Inflammatory macrophage (primary cell): ENCODE measurements at regions not wholly inside any gene's neighbourhood (a gene's known extent, or its start where the extent isn't known, plus 50 kb on each side); places are given as distances from the start of the nearest gene placed in this dataset.
A peak's percentile ranks its signal among the peaks of the same experiment; 100 is the strongest.
"Not testable (repeated sequence)": the region's sequence is repeated elsewhere in the genome, so short reads cannot be mapped to it uniquely, and the experiment has no call there.

Experiments used
- DNase-seq, 2 donors: peaks; one replicate each; pipeline ENCODE4 v3.0.0-alpha.2; 2020 to 2022

DNA sequence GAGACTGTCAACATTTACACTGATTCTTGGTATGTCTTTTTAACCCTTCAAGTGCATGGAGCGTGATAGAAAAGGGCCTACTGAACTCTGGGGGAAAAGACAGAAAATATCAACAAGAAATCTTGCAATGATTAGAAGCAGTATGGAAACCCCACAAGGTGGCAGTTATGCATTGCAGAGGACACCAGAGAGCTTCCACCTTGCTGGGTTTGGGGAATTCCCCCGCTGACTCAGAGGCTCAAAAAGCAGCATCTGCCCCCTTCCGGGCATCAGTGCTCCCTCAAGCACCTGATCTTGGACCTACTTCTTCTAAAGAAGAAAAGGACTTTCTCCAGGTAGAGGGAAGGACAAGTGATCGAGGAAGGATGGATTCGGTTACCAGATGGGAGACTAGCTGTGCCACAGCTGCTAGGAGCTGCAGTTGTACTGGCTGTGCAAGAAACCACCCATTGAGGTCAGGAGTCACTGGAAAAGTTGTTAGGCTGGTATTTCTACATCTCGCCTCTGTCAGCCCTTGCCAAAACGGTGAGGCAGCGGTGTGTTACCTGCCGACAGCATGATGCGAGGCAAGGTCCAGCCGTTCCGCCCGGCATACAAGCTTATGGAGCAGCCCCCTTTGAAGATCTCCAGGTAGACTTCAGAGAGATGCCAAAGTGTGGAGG lies 102.8 kb upstream of the OSBPL11 start:
- DNase-seq, result not testable (repeated sequence)

- no peak for DNase-seq
Measured at GRCh38 chr3:125715651-125716050, 120.4 kb upstream of the OSBPL11 start.

DNA sequence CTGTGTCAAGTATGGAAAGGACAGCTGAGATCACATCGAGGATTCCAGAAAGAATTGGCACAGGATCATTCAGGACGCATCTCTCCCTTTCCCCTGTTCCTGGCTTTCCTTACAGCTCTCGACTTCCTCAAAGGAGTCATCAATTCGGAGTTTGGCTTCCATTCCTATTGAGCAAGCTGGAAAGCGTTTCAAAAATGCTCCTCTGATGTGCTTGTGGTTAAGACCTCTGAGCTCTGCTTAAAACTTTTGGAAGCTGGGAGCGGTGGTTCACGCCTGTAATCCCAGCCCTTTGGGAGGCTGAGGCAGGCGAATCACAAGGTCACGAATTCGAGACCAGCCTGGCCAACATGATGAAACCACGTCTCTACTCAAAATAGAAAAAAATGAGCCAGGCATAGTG lies 136.9 kb upstream of the OSBPL11 start:
- not testable (repeated sequence) for DNase-seq

DNA sequence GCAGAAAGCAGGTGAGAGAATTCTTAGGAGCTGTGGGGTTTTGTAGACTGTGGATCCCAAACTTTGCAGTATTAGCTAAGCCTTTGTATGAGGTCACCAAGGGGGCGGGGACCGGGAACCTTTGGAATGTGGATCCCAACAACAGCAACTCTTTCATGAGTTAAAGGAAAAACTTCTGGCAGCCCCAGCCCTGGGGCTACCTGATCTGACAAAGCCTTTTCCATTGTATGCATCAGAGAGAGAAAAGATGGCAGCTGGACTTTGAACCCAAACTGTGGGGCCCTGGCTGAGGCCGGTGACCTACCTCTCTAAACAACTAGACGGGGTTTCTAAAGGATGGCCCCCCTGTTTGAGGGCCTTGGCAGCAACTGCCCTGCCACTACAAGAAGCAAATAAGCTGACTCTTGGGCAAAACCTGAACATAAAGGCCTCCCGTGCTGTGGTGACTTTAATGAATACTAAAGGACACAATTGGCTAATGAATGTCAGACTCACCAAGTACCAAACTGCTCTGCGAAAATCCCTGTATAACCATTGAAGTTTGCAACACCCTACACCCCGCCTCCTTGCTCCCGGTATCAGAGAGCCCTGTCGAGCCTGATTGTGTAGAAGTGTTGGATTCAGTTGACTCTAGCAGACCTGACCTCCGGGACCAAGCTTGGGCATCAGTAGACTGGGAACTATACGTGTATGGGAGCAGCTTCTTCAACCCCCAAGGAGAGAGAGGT lies 146.9 kb upstream of the OSBPL11 start:
- not testable (repeated sequence) for DNase-seq

GRCh38 chr3:125742845-125743244 lies 147.5 kb upstream of the OSBPL11 start:
- peak; percentile 18 to 65 for DNase-seq

DNA sequence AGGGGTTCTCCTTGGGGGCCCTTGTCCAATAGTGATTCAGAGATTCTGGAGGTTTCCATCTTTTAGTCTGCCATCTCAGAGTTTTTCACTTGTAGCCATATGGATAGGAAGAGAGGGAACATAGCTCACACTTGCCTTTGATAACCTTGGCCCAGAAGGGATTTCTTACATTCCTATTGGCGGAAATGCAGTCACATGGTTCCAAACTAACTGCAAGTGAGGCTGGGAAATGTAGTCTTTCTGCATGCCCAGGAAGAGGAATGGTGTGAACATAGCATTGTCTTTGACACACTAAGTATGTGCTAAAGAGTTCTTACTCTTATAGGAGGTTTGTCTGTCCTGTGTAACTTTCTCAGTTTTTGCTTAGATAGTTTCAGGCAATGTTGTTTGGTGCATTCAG lies 161.8 kb upstream of the OSBPL11 start:
- DNase-seq, result not testable (repeated sequence)

GRCh38 chr3:125758641-125759130 lies 163.4 kb upstream of the OSBPL11 start:
- DNase-seq, result not testable (repeated sequence)

GRCh38 chr3:125762601-125763000 lies 167.3 kb upstream of the OSBPL11 start:
- DNase-seq, result not testable (repeated sequence)

DNA sequence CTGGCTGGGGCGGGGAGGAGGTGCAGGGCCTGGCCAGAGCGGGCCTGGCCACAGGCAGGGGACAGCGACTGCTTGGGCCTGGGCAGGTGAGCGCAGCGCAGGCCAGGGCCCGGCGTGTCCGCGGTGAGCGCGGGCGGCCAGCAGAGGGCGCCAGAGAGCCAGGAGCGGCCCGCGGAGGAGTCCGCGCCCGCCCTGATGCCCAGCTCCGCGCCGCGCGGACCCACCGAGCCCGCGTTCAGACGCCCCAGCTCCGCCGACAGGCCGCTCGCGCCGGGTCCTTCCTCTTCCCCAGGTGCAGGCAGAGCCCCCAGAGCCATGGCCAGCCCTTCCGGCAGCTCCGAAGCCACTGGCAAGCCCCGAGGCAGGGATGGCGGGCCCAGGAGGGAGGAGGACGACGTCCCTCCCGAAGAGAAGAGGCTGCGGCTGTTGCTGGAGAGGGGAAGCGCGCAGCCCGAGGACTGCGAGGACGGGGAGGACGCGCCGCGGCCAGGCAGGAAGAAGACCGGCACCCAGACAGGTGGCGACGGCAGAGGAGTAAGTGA lies 171.1 kb upstream of the OSBPL11 start:
- peak; percentile 15 to 21 for DNase-seq

DNA sequence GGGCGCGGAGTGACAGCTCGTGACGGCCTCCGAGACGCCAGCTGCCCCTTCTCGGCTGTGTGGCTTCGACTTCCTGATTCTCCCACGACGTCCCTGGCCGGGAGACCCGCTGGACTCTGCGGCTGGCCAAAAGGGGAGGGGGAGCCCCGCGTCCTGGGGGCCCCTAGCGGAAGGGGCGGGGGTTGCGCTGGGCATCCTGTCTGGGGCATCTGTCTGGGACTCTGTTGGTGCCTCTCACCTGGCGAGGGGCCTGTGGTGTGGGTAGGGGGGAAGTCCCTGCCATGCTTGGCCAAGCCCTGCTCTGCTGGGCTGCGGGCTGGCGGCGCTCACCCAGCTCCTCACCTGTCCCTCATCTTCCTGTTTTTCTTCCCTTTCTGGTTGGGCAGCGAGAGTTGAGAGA lies 171.6 kb upstream of the OSBPL11 start:
- not testable (repeated sequence) for DNase-seq

DNA sequence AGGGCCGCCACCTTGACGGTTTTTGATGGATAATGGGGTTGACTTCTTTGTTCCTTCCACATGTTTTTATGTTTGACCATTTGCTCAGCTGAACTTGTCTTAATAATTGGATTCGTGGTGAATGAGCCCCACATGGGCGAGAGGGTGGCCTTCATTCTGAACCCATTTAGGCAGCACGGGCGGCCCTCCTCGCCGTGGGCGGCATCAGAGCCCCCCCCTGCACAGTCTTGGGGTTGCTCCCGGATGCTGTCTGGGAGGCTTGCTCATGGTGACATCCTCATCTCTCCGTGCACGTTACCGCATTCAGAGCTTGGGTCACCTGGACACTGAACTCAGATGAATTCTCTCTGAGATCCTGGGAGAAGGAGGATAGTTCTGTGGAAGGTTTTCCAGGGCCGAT lies 172.3 kb upstream of the OSBPL11 start:
- no peak for DNase-seq

DNA sequence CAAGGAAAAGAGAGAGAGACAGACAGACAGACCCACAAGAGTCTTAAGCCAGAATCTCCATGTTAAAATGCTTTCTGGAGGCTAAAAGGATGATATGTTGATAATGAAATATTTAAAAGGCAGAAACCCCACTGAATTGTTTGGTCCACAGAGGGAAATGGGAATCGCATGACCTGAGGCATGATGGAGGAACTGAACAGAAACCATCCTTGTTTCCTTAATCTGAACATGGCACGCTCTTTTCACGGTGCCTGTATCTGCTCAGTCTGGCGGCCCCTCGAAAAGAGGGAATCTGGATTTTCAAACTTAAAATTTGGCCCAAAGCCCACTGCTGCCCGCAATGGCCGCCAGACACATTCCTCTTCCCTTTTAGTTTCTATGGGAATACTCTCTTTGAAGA lies 173.5 kb upstream of the OSBPL11 start:
- DNase-seq, result not testable (repeated sequence)

- DNase-seq, result not testable (repeated sequence)
Measured at GRCh38 chr3:125771506-125771905, 176.2 kb upstream of the OSBPL11 start.

- not testable (repeated sequence) for DNase-seq
Measured at GRCh38 chr3:125774433-125775034, 179.2 kb upstream of the OSBPL11 start.

GRCh38 chr3:125775106-125775505 lies 179.8 kb upstream of the OSBPL11 start:
- not testable (repeated sequence) for DNase-seq

GRCh38 chr3:125775606-125776294 lies 180.5 kb upstream of the OSBPL11 start:
- not testable (repeated sequence) for DNase-seq

- not testable (repeated sequence) for DNase-seq
Measured at GRCh38 chr3:125779276-125779675, 184.0 kb upstream of the OSBPL11 start.

DNA sequence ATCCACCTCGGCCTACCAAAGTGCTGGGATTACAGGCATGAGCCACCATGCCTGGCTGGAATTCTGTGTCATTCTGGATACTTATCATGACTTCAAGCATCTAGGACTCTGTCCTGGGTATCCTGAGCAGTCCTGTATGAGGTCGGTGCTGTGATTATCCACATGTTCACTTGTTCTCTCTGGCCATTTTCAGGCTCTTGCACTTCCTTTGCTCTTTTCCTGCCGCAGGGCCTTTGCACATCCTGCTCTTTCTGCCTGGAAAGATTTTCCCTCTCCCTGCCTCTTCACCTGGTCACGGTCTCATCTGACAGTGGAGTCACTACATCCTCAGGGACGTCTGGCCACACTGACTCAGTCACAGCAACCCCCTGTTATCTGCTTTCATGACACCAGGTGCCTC lies 184.6 kb upstream of the OSBPL11 start:
- not testable (repeated sequence) for DNase-seq

- not testable (repeated sequence) for DNase-seq
Measured at GRCh38 chr3:125781678-125782077, 186.4 kb upstream of the OSBPL11 start.

GRCh38 chr3:125790312-125790711 lies 178.7 kb upstream of the ROPN1B start:
- not testable (repeated sequence) for DNase-seq

DNA sequence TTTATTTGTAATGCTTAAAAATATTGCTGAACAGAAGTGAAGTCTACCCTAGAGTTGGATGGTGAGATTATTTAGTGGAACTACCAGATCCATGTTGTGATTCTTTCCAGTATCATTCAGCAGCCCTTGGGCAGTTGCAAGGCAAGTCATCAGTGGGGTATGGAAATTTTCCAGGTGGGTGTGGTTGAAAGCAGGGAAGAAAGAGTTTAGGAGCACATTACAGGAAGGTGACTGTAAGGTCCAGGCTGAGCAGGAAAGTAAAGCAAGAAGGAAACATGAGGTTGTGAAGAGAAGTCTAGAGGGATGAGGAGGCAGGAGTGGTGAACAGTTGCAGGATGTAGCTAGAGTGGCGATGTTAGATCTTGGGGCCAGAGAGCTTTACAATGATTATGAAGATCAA lies 178.0 kb upstream of the ROPN1B start:
- not testable (repeated sequence) for DNase-seq

DNA sequence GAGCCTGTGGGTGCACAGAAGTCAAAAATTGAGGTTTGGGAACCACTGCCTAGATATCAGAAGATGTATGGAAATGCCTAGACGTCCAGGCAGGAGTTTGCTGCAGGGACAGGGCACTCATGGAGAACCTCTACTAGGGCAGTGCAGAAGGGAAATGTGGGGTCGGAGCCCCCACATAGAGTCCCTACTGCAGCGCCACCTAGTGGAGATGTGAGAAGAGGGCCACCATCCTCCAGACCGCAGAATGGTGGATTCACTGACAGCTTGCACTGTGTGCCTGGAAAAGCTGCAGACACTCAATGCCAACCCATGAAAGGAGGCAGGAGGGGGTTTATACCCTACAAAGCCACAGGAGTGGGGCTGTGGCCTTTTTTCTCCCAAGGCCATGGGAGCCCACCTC lies 159.0 kb upstream of the ROPN1B start:
- DNase-seq, result not testable (repeated sequence)

DNA sequence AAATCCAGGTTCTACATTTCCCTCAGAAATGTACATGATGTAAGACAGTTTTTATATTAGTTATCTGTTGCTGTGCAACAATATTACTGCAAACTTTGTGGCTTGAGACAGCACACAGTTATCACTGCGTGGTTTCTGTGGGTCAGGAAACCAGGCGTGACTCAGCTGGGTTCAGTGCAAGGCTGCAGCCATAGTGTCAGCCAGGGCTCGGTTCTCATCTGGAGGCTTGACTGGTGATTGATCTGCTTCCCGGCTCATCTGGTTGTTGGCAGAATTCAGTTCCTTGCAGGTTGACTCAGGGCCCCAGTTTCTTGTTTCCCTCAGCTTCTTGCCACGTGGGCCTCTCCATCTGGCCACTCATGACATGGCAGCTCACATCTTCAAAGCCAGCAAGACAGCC lies 146.8 kb upstream of the ROPN1B start:
- not testable (repeated sequence) for DNase-seq
